Peyer's patch (tissue), 4 donors: ENCODE measurements at regions not wholly inside any gene's neighbourhood (a gene's known extent, or its start where the extent isn't known, plus 50 kb on each side); places are given as distances from the start of the nearest gene placed in this dataset.

Experiments used
- DNase-seq, 3 donors: peaks; one replicate each; pipeline ENCODE4 v3.0.0-alpha.2; 2017 to 2019
- H3K27ac ChIP-seq, 4 donors: fragments of 200-600 bp; sonication (generic); one replicate each; pipeline ENCODE4 v1.5.1; 2016 to 2019
- H3K27me3 ChIP-seq, 2 donors: fragments of 200-600 bp; sonication (generic); one replicate each; pipeline ENCODE4 v1.5.1; 2019
- H3K36me3 ChIP-seq, 3 donors: fragments of 200-600 bp; sonication (generic); one replicate each; pipeline ENCODE4 v1.5.1; 2016 to 2019
- H3K4me1 ChIP-seq, 4 donors: fragments of 200-600 bp; sonication (generic); one replicate each; pipeline ENCODE4 v1.5.1; 2016 to 2019
- H3K4me3 ChIP-seq, 4 donors: fragments of 200-600 bp; sonication (generic); 1 replicate in 3 of 4; 2 replicates in 1 of 4; pipeline ENCODE4 v1.5.1; 2016 to 2019; ENCODE audit warnings: mild to moderate bottlenecking in 1 of 4
- H3K9me3 ChIP-seq, 4 donors: fragments of 200-600 bp; sonication (generic); one replicate each; pipeline ENCODE4 v1.5.1; 2016 to 2019; ENCODE audit warnings: mild to moderate bottlenecking in 1 of 4
- POLR2A ChIP-seq, 2 donors: fragments of 450-650 bp; IDR thresholded peaks; one replicate each; pipeline ENCODE4 v1.5.1; 2017; ENCODE audit warnings: antibody characterized with exemption in 2 of 2, mild to moderate bottlenecking in 2 of 2, moderate library complexity in 2 of 2
- TF ChIP-seq, protein P1 (sequence below), 6 experiments: fragments of 450-650 bp in 4 of 6; fragments of 200-600 bp in 2 of 6; sonication (generic) in 1 of 6; IDR thresholded peaks; one replicate each; pipeline ENCODE4 v1.5.1; 2017 to 2019; ENCODE audit warnings: antibody characterized with exemption in 6 of 6, mild to moderate bottlenecking in 3 of 6, moderate library complexity in 1 of 6

DNA sequence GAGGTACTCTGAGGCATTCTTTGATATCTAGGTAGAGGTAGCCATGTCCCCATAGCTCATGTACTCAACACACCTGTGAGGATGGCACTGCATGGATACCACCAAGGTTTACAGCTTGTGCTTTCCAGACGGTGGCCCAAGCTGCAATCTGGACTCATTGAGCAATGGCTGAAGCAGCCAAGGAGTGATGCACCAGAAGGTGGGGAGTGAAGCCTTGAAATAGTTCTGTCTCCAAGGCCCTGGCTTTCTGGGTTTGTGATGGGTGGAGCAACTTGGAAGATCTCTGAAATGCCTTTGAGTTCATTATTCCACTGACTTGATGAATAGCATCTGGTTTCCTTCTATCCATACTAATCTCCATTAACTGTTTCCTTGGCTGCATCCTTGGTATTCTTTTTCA, 290.0 kb upstream of the NOVA1 start:
- no peak for TF ChIP-seq POLR2A (IDR thresholded peaks at IDR 0.05)
- TF ChIP-seq, protein P1, sequence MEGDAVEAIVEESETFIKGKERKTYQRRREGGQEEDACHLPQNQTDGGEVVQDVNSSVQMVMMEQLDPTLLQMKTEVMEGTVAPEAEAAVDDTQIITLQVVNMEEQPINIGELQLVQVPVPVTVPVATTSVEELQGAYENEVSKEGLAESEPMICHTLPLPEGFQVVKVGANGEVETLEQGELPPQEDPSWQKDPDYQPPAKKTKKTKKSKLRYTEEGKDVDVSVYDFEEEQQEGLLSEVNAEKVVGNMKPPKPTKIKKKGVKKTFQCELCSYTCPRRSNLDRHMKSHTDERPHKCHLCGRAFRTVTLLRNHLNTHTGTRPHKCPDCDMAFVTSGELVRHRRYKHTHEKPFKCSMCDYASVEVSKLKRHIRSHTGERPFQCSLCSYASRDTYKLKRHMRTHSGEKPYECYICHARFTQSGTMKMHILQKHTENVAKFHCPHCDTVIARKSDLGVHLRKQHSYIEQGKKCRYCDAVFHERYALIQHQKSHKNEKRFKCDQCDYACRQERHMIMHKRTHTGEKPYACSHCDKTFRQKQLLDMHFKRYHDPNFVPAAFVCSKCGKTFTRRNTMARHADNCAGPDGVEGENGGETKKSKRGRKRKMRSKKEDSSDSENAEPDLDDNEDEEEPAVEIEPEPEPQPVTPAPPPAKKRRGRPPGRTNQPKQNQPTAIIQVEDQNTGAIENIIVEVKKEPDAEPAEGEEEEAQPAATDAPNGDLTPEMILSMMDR (IDR thresholded peaks at IDR 0.05) = no peak
- Histone ChIP-seq H3K4me3 (no peak overlapping the region), H3K36me3 (no peaks in the 10 kb centered on the region), H3K27ac (no peak overlapping the region), H3K27me3 (no peaks in the 10 kb centered on the region), H3K4me1 (no peaks in the 10 kb centered on the region), H3K9me3 (no peaks in the 10 kb centered on the region)
- no peak for DNase-seq

DNA sequence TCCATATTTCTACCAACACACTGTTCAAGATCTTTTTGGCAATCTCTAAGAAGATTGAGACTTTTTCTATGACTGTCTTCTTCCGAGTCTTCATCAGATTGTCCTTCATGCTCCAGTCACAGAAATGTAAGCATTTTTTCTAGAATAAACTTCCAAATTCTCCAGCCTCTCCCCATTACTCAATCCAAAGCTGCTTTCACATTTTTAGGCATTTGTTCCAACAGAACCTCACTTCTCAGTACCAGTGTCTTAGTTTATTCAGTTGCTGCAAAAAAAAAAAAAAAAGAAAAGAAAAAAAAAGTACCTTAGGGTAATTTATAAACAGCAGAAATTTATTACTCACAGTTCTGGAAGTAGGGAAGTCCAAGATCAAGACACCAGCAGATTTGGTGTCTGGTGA, 290.8 kb upstream of the NOVA1 start:
- no peak overlapping the region for H3K27ac ChIP-seq
- no peaks in the 10 kb centered on the region for H3K36me3 ChIP-seq
- no peak overlapping the region for H3K4me3 ChIP-seq
- TF ChIP-seq, protein P1 (IDR thresholded peaks at IDR 0.05) = no peak
- TF ChIP-seq POLR2A (IDR thresholded peaks at IDR 0.05) = no peak
- no peak for DNase-seq
- no peaks in the 10 kb centered on the region for H3K27me3 ChIP-seq
- no peaks in the 10 kb centered on the region for H3K9me3 ChIP-seq
- H3K4me1 ChIP-seq = no peaks in the 10 kb centered on the region

DNA sequence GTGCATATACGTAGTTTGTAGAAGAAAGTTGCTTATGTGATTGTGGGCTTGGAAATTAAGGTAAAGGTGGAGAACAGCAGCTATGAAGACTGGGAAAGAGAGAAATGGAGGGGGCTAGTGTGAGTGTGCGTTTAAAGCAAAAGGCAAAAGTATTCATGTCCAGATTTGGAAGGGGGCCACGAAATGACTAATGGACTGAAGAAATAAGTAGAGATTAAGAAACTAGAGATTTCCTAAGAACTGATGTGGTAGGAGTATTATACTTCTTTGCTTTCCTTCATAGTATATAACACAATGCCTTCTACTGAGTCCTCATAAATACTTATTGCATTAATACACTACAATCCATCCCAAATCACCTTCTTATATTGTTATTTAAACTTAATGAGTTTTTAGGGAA, 298.6 kb upstream of the NOVA1 start:
- Histone ChIP-seq H3K9me3 (no peaks in the 10 kb centered on the region), H3K36me3 (no peaks in the 10 kb centered on the region), H3K27me3 (no peaks in the 10 kb centered on the region), H3K4me1 (no peaks in the 10 kb centered on the region), H3K27ac (no peak overlapping the region), H3K4me3 (no peak overlapping the region)
- TF ChIP-seq, protein P1 (IDR thresholded peaks at IDR 0.05) = no peak
- no peak for TF ChIP-seq POLR2A (IDR thresholded peaks at IDR 0.05)
- DNase-seq = no peak

DNA sequence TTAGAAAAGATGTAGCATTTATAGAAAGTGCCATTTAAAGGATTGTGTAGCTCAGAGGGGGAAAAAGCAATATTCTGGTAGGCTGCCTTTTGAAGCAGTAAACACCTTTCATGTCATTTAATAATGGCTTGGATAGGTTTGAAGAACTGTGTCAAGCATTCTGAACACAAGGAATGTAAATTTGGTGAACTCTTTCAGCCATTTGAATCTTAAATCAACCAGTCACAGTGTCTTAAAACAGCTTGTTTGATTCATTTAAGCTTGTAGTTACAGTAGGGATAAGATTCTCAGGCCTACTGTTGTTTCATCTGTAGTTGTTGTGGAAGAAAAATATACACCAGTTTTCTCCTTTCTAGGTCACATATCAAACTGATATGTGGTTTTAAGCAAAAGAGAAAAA, 299.4 kb upstream of the NOVA1 start:
- DNase-seq = no peak
- Histone ChIP-seq H3K27ac (no peak overlapping the region), H3K4me1 (no peaks in the 10 kb centered on the region), H3K4me3 (no peak overlapping the region), H3K27me3 (no peaks in the 10 kb centered on the region), H3K36me3 (no peaks in the 10 kb centered on the region), H3K9me3 (no peaks in the 10 kb centered on the region)
- no peak for TF ChIP-seq POLR2A (IDR thresholded peaks at IDR 0.05)
- TF ChIP-seq, protein P1 (IDR thresholded peaks at IDR 0.05) = no peak

DNA sequence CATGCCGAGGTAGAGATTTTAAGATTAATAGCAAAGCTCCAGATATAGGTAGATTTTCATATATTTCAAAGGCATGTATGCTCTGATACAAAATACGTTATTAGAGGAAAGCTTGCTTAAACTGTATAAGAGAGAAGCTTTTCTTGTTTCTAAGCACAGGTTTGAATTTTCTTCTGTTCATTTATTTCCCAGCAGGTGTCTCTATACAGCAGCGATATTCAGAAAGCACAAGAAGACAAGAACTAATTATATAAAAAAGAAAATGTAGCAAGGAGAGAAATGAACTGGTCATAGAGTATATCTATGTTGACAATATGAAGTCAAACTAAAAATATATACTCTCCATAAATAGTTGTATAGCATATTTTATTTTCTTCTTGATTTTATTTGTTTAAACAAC, 307.4 kb upstream of the NOVA1 start:
- Histone ChIP-seq H3K4me1 (no peaks in the 10 kb centered on the region), H3K27ac (no peak overlapping the region), H3K9me3 (no peaks in the 10 kb centered on the region), H3K27me3 (no peaks in the 10 kb centered on the region), H3K4me3 (no peak overlapping the region), H3K36me3 (no peaks in the 10 kb centered on the region)
- no peak for TF ChIP-seq POLR2A (IDR thresholded peaks at IDR 0.05)
- TF ChIP-seq, protein P1 (IDR thresholded peaks at IDR 0.05) = peak in 1 of 6 experiments; percentile 14
- DNase-seq = no peak

DNA sequence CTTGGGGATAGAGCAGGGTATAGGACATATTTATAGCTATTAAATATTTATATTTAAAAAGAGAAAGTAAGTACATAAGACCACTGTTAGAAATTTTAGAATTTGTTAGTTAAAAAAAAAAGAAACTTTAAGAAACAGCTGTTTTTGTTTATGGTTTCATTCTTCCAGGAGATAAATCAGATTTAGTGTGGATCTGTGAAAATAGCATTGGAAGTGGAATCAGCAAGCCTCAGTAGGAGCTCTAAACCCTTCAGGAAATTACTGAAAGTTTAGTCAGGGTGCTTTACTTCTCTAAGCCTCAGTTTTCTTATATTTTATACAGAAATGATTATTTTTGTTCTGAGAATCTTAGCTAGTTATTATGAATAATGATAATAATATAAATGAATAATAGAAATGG, 316.0 kb upstream of the NOVA1 start:
- Histone ChIP-seq H3K27me3 (no peaks in the 10 kb centered on the region), H3K36me3 (no peaks in the 10 kb centered on the region), H3K9me3 (no peaks in the 10 kb centered on the region), H3K4me1 (no peaks in the 10 kb centered on the region), H3K27ac (no peak overlapping the region), H3K4me3 (no peak overlapping the region)
- TF ChIP-seq POLR2A (IDR thresholded peaks at IDR 0.05) = no peak
- TF ChIP-seq, protein P1 (IDR thresholded peaks at IDR 0.05) = no peak
- DNase-seq = no peak
